Neuronal stem cell (in vitro differentiated cells): ENCODE measurements at regions not wholly inside any gene's neighbourhood (a gene's known extent, or its start where the extent isn't known, plus 50 kb on each side); places are given as distances from the start of the nearest gene placed in this dataset.

ENCODE experiments used
- DNase-seq: peaks from one replicate; pipeline ENCODE4 v3.0.0-alpha.2; 2013; ENCODE audit warnings: low spot score
- H2AFZ ChIP-seq: one replicate; pipeline ENCODE4 v1.6.1; 2013; ENCODE audit warnings: mild to moderate bottlenecking, low read length, inconsistent platforms
- H2AK5ac ChIP-seq: 2 replicates; pipeline ENCODE4 v1.6.1; 2013; ENCODE audit warnings: low read depth, mild to moderate bottlenecking, inconsistent platforms, low read length, moderate library complexity, mixed read lengths
- H2BK120ac ChIP-seq: 2 replicates; pipeline ENCODE4 v1.6.1; 2013; ENCODE audit warnings: low read depth, mild to moderate bottlenecking, inconsistent platforms, low read length, moderate library complexity, mixed read lengths
- H2BK12ac ChIP-seq: one replicate; pipeline ENCODE4 v1.6.1; 2013; ENCODE audit warnings: low read length, inconsistent platforms
- H2BK15ac ChIP-seq: 2 replicates; pipeline ENCODE4 v1.6.1; 2013; ENCODE audit warnings: mild to moderate bottlenecking, low read length, inconsistent platforms, mixed read lengths
- H2BK5ac ChIP-seq: one replicate; pipeline ENCODE4 v1.6.1; 2013; ENCODE audit warnings: inconsistent platforms, mild to moderate bottlenecking, low read length, moderate library complexity
- H3K14ac ChIP-seq: one replicate; pipeline ENCODE4 v1.6.1; 2013; ENCODE audit warnings: low read length, inconsistent platforms
- H3K18ac ChIP-seq: 2 replicates; pipeline ENCODE4 v1.6.1; 2013; ENCODE audit warnings: low read length, inconsistent platforms
- H3K23ac ChIP-seq: 2 replicates; pipeline ENCODE4 v1.6.1; 2013; ENCODE audit warnings: low read depth, mild to moderate bottlenecking, mixed read lengths, low read length, inconsistent platforms; ENCODE audit not compliant: poor library complexity
- H3K27ac ChIP-seq: replicated peaks from 3 replicates; pipeline ENCODE4 v1.5.1; 2013; ENCODE audit warnings: low read length, inconsistent platforms
- H3K27me3 ChIP-seq, 3 experiments: 2 replicates each; pipeline ENCODE4 v1.6.1; 2013; ENCODE audit warnings: low read length in 3 of 3, mild to moderate bottlenecking in 2 of 3, inconsistent platforms in 1 of 3, low read depth in 1 of 3, mixed read lengths in 1 of 3, moderate library complexity in 1 of 3; ENCODE audit not compliant: control insufficient read depth in 3 of 3, insufficient read depth in 3 of 3
- H3K36me3 ChIP-seq, 2 donors: replicated peaks in 1 of 2; 2 replicates each; pipeline ENCODE4 v1.6.1; 2013; ENCODE audit warnings: low read length in 2 of 2; ENCODE audit not compliant: control insufficient read depth in 2 of 2, insufficient read depth in 2 of 2
- H3K4ac ChIP-seq: 2 replicates; pipeline ENCODE4 v1.6.1; 2013; ENCODE audit warnings: inconsistent platforms, mild to moderate bottlenecking, low read length, moderate library complexity
- H3K4me1 ChIP-seq, 2 donors: 1 replicate in 1 of 2; 2 replicates in 1 of 2; pipeline ENCODE4 v1.6.1; 2013; ENCODE audit warnings: low read length in 2 of 2, low read depth in 1 of 2; ENCODE audit not compliant: control insufficient read depth in 2 of 2, insufficient read depth in 1 of 2
- H3K4me2 ChIP-seq: one replicate; pipeline ENCODE4 v1.6.1; 2013; ENCODE audit warnings: mild to moderate bottlenecking, low read length, inconsistent platforms; ENCODE audit not compliant: insufficient read depth, poor library complexity, severe bottlenecking
- H3K4me3 ChIP-seq, 2 donors: 2 replicates each; pipeline ENCODE4 v1.5.1; 2013; ENCODE audit warnings: low read length in 2 of 2, mild to moderate bottlenecking in 2 of 2, inconsistent platforms in 1 of 2, moderate library complexity in 1 of 2
- H3K79me1 ChIP-seq: one replicate; pipeline ENCODE4 v1.6.1; 2013; ENCODE audit warnings: low read depth, mild to moderate bottlenecking, inconsistent platforms, low read length, moderate library complexity
- H3K9ac ChIP-seq: one replicate; pipeline ENCODE4 v1.6.1; 2013; ENCODE audit warnings: mild to moderate bottlenecking, low read depth, low read length, inconsistent platforms; ENCODE audit not compliant: poor library complexity
- H3K9me3 ChIP-seq, 2 donors: replicated peaks in 1 of 2; 2 replicates each; pipeline versions ENCODE3 to v1.6.1; 2013; ENCODE audit warnings: low read length in 2 of 2, mild to moderate bottlenecking in 2 of 2, inconsistent platforms in 1 of 2, low read depth in 1 of 2, mixed read lengths in 1 of 2, moderate library complexity in 1 of 2; ENCODE audit not compliant: control insufficient read depth in 2 of 2, insufficient read depth in 1 of 2
- H4K8ac ChIP-seq: one replicate; pipeline ENCODE4 v1.6.1; 2013; ENCODE audit warnings: low read depth, mild to moderate bottlenecking, inconsistent platforms, low read length, moderate library complexity
- H4K91ac ChIP-seq: one replicate; pipeline ENCODE4 v1.6.1; 2013; ENCODE audit warnings: low read length, low read depth, mild to moderate bottlenecking, inconsistent platforms; ENCODE audit not compliant: poor library complexity
- WGBS, 2 donors: extraction: QIAGEN DNeasy Blood & Tissue Kit; methylation state at CpG; one replicate each; pipeline ENCODE4 v1.1.7; 2013; ENCODE audit warnings: missing lambda C conversion rate in 2 of 2, mixed read lengths in 1 of 2; ENCODE audit not compliant: insufficient read length in 2 of 2, insufficient replicate concordance in 1 of 2; ENCODE audit errors: extremely low coverage in 2 of 2; 5-methylcytosine and 5-hydroxymethylcytosine counted together

- no peak overlapping the region for H3K9ac ChIP-seq
- H2BK15ac ChIP-seq: no peak overlapping the region
- DNase-seq: no peak
- no peak overlapping the region for H2BK120ac ChIP-seq
- no peaks in the 10 kb centered on the region for H3K36me3 ChIP-seq
- no peak overlapping the region for H3K4ac ChIP-seq
- H2AFZ ChIP-seq: no peak overlapping the region
- H3K4me3 ChIP-seq: no peak overlapping the region
- no CpG with 5 or more reads among the region's 2 CpGs for WGBS, 2 donors
- no peak overlapping the region for H3K23ac ChIP-seq
- no peak overlapping the region for H4K91ac ChIP-seq
- H4K8ac ChIP-seq: no peak overlapping the region
- H2BK12ac ChIP-seq: no peak overlapping the region
- H2AK5ac ChIP-seq: no peak overlapping the region
- H3K18ac ChIP-seq: no peak overlapping the region
- no peak overlapping the region for H3K4me2 ChIP-seq
- H2BK5ac ChIP-seq: no peak overlapping the region
- H3K79me1 ChIP-seq: no peaks in the 10 kb centered on the region
- H3K4me1 ChIP-seq: no peaks in the 10 kb centered on the region
- H3K27me3 ChIP-seq: no peaks in the 10 kb centered on the region
- H3K27ac ChIP-seq: no peak overlapping the region
- no peak overlapping the region for H3K14ac ChIP-seq
- no peaks in the 10 kb centered on the region for H3K9me3 ChIP-seq
These were observed 322.6 kb upstream of the SEMA3D start for GRCh38 chr7:85509476-85509875.

- H3K27ac ChIP-seq: no peak overlapping the region
- no peak for DNase-seq
These were observed 322.0 kb upstream of the SEMA3D start for GRCh38 chr7:85508642-85509410.

GRCh38 chr7:85498031-85498430 lies 311.2 kb upstream of the SEMA3D start:
- no peak overlapping the region for H4K8ac ChIP-seq
- no peaks in the 10 kb centered on the region for H3K4me1 ChIP-seq
- no peak overlapping the region for H3K4me3 ChIP-seq
- no peaks in the 10 kb centered on the region for H3K27me3 ChIP-seq
- H2BK12ac ChIP-seq: no peak overlapping the region
- no peaks in the 10 kb centered on the region for H3K36me3 ChIP-seq
- no peak overlapping the region for H3K14ac ChIP-seq
- no peak overlapping the region for H3K23ac ChIP-seq
- no peak overlapping the region for H3K4ac ChIP-seq
- H3K18ac ChIP-seq: no peak overlapping the region
- no peak overlapping the region for H2AK5ac ChIP-seq
- H3K27ac ChIP-seq: no peak overlapping the region
- H2AFZ ChIP-seq: no peak overlapping the region
- H2BK5ac ChIP-seq: no peak overlapping the region
- no peak overlapping the region for H3K4me2 ChIP-seq
- H2BK120ac ChIP-seq: no peak overlapping the region
- no peak overlapping the region for H2BK15ac ChIP-seq
- no peak overlapping the region for H4K91ac ChIP-seq
- no peak for DNase-seq
- no peaks in the 10 kb centered on the region for H3K79me1 ChIP-seq
- no peak overlapping the region for H3K9ac ChIP-seq
- peaks cover 0 to 3% of the 10 kb centered on the region in 2 donors for H3K9me3 ChIP-seq

More at GRCh38 chr7:85508642-85509410, 322.0 kb upstream of the SEMA3D start:
- no peak overlapping the region for H3K14ac ChIP-seq
- H2BK15ac ChIP-seq: no peak overlapping the region
- no peak overlapping the region for H4K91ac ChIP-seq
- H2AFZ ChIP-seq: no peak overlapping the region
- H2BK12ac ChIP-seq: no peak overlapping the region
- WGBS, 2 donors: no CpG with 5 or more reads among the region's 4 CpGs
- no peaks in the 10 kb centered on the region for H3K9me3 ChIP-seq
- no peaks in the 10 kb centered on the region for H3K27me3 ChIP-seq
- H3K36me3 ChIP-seq: no peaks in the 10 kb centered on the region
- no peak overlapping the region for H2AK5ac ChIP-seq
- no peak overlapping the region for H3K23ac ChIP-seq
- no peaks in the 10 kb centered on the region for H3K79me1 ChIP-seq
- no peak overlapping the region for H3K18ac ChIP-seq
- no peak overlapping the region for H3K9ac ChIP-seq
- H2BK5ac ChIP-seq: no peak overlapping the region
- H3K4me2 ChIP-seq: no peak overlapping the region
- no peak overlapping the region for H3K4ac ChIP-seq
- no peak overlapping the region for H2BK120ac ChIP-seq
- no peaks in the 10 kb centered on the region for H3K4me1 ChIP-seq
- no peak overlapping the region for H4K8ac ChIP-seq
- no peak overlapping the region for H3K4me3 ChIP-seq

GRCh38 chr7:85489498-85489897 lies 302.6 kb upstream of the SEMA3D start:
- H3K4me1 ChIP-seq: no peaks in the 10 kb centered on the region
- H4K8ac ChIP-seq: no peak overlapping the region
- no peaks in the 10 kb centered on the region for H3K9me3 ChIP-seq
- H3K14ac ChIP-seq: no peak overlapping the region
- no peak overlapping the region for H2BK120ac ChIP-seq
- H3K79me1 ChIP-seq: no peaks in the 10 kb centered on the region
- no peak overlapping the region for H3K27ac ChIP-seq
- no peak overlapping the region for H3K18ac ChIP-seq
- no peak overlapping the region for H2AFZ ChIP-seq
- no peak overlapping the region for H4K91ac ChIP-seq
- H3K4ac ChIP-seq: no peak overlapping the region
- no peak overlapping the region for H3K23ac ChIP-seq
- no peaks in the 10 kb centered on the region for H3K36me3 ChIP-seq
- no peak overlapping the region for H2BK12ac ChIP-seq
- DNase-seq: no peak
- H2BK15ac ChIP-seq: no peak overlapping the region
- H3K27me3 ChIP-seq: no peaks in the 10 kb centered on the region
- no peak overlapping the region for H2BK5ac ChIP-seq
- no peak overlapping the region for H3K4me3 ChIP-seq
- no peak overlapping the region for H3K9ac ChIP-seq
- no CpG with 5 or more reads among the region's 3 CpGs for WGBS, 2 donors
- no peak overlapping the region for H3K4me2 ChIP-seq
- no peak overlapping the region for H2AK5ac ChIP-seq
